ENCODE measurements at regions not wholly inside any gene's neighbourhood (a gene's known extent, or its start where the extent isn't known, plus 50 kb on each side); places are given as distances from the start of the nearest gene placed in this dataset.

- dilution Hi-C loops (cut with MboI; ENCODE audit: extremely low pct_ligation_motif_present, low sequenced_read_pairs) = no loop called here
Observed at GRCh38 chr5:135188233-135188914, 154.3 kb upstream of the PITX1 start.

GRCh38 chr5:135186662-135187522, 152.9 kb upstream of the PITX1 start:
- Histone ChIP-seq H3K4me2 (ENCODE audit: control insufficient read depth, extremely low read depth, insufficient read depth, low read depth, low read length) (no peak overlapping the region), H3K9ac (ENCODE audit: control insufficient read depth, extremely low read depth, insufficient read depth, low read length) (no peak overlapping the region), H4K20me1 (ENCODE audit: control insufficient read depth, extremely low read depth, insufficient read depth, low read length) (no peaks in the 10 kb centered on the region), H3K27ac (ENCODE audit: control insufficient read depth, insufficient read depth, low read length) (no peak overlapping the region), H3K9me3 (ENCODE audit: control insufficient read depth, low read depth, low read length) (no peaks in the 10 kb centered on the region), H3K4me1 (ENCODE audit: control insufficient read depth, extremely low read depth, insufficient read depth, low read length) (no peaks in the 10 kb centered on the region), H2AFZ (ENCODE audit: control insufficient read depth, low read length) (no peak overlapping the region), H3K36me3 (ENCODE audit: control insufficient read depth in 2 of 2, extremely low read depth in 1 of 2, insufficient read depth in 2 of 2, low read length in 2 of 2) (no peaks in the 10 kb centered on the region), H3K9me1 (ENCODE audit: control insufficient read depth, extremely low read depth, insufficient read depth, low read length) (no peaks in the 10 kb centered on the region), H3K27me3 (ENCODE audit: control insufficient read depth, extremely low read depth, insufficient read depth, low read length) (peaks cover 12% of the 10 kb centered on the region), H3K4me3 (ENCODE audit: control insufficient read depth in 2 of 3, extremely low read depth in 1 of 3, insufficient read depth in 2 of 3, low read depth in 1 of 3, low read length in 3 of 3) (no peak overlapping the region), H3K79me2 (ENCODE audit: control insufficient read depth, insufficient read depth, low read length) (no peaks in the 10 kb centered on the region)
- DNase-seq (ENCODE audit: low read depth, low spot score) (no peak), FAIRE-seq (no peak)
- no peak for TF ChIP-seq CTCF (optimal IDR thresholded peaks at IDR 0.05 in 1 of 3, IDR thresholded peaks at IDR 0.05 in 1 of 3, conservative IDR thresholded peaks at IDR 0.05 in 1 of 3; ENCODE audit: extremely low read depth in 1 of 3, insufficient read depth in 2 of 3, low read length in 3 of 3)
- TF ChIP-seq EZH2 (IDR thresholded peaks at IDR 0.05; ENCODE audit: low read length) = no peak
- dilution Hi-C loops (cut with MboI; ENCODE audit: extremely low pct_ligation_motif_present, low sequenced_read_pairs) = no loop called here

More at GRCh38 chr5:135188233-135188914, 154.3 kb upstream of the PITX1 start:
- Histone ChIP-seq H3K36me3 (ENCODE audit: control insufficient read depth in 2 of 2, extremely low read depth in 1 of 2, insufficient read depth in 2 of 2, low read length in 2 of 2) (no peaks in the 10 kb centered on the region), H3K4me2 (ENCODE audit: control insufficient read depth, extremely low read depth, insufficient read depth, low read depth, low read length) (no peak overlapping the region), H2AFZ (ENCODE audit: control insufficient read depth, low read length) (no peak overlapping the region), H3K9me1 (ENCODE audit: control insufficient read depth, extremely low read depth, insufficient read depth, low read length) (no peaks in the 10 kb centered on the region), H3K27ac (ENCODE audit: control insufficient read depth, insufficient read depth, low read length) (no peak overlapping the region), H3K9ac (ENCODE audit: control insufficient read depth, extremely low read depth, insufficient read depth, low read length) (no peak overlapping the region), H3K9me3 (ENCODE audit: control insufficient read depth, low read depth, low read length) (no peaks in the 10 kb centered on the region), H4K20me1 (ENCODE audit: control insufficient read depth, extremely low read depth, insufficient read depth, low read length) (no peaks in the 10 kb centered on the region), H3K79me2 (ENCODE audit: control insufficient read depth, insufficient read depth, low read length) (no peaks in the 10 kb centered on the region), H3K4me3 (ENCODE audit: control insufficient read depth in 2 of 3, extremely low read depth in 1 of 3, insufficient read depth in 2 of 3, low read depth in 1 of 3, low read length in 3 of 3) (no peak overlapping the region), H3K4me1 (ENCODE audit: control insufficient read depth, extremely low read depth, insufficient read depth, low read length) (no peaks in the 10 kb centered on the region), H3K27me3 (ENCODE audit: control insufficient read depth, extremely low read depth, insufficient read depth, low read length) (peaks cover 24% of the 10 kb centered on the region)
- TF ChIP-seq EZH2 (IDR thresholded peaks at IDR 0.05; ENCODE audit: low read length) (no peak), CTCF (optimal IDR thresholded peaks at IDR 0.05 in 1 of 3, IDR thresholded peaks at IDR 0.05 in 1 of 3, conservative IDR thresholded peaks at IDR 0.05 in 1 of 3; ENCODE audit: extremely low read depth in 1 of 3, insufficient read depth in 2 of 3, low read length in 3 of 3) (no peak)
- no peak for DNase-seq (ENCODE audit: low read depth, low spot score)
- FAIRE-seq = no peak
